Stimulated activated CD8-positive, alpha-beta memory T cell treated with anti-CD3 and anti-CD28 coated beads, Interleukin-12 subunit alpha, Interleukin-12 subunit beta, amount 100 ng/mL, for 1 hour (primary cell): ENCODE measurements at regions not wholly inside any gene's neighbourhood (a gene's known extent, or its start where the extent isn't known, plus 50 kb on each side); places are given as distances from the start of the nearest gene placed in this dataset.

Experiments
- DNase-seq: peaks from one replicate; pipeline ENCODE4 v3.0.0-alpha.2; 2020; ENCODE audit warnings: low read depth

DNA sequence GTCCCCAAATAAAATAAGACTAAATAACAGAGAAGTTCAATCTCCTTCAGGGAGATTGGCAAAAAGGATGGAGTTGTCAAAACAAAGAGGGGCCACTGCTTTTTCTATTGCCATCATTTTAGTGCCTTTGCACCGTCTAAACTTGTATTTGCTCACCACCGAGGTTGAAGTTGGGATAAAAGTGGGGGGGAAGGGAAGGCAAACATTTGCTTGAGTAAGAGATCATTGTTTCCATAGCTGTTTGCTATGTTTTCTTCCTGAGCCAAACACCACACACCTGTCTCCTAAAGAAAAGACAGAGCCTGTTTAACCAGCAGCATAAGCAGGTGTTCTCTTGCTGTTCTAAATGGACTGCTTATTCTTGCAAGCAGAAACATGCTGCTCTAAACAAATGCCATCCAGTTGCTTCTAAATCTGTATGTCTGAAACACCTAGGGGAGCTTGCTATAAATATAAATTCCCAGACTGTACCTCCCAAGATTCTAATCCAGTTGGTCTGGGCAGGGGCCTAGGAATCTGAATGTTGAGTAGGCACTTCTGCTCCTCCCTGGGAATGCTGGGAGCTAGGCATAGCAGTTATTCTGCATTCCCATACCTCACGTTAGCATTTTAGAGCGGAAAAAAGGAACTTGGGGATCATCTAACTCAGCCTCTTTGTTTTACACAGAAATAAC, 179.4 kb upstream of the ARL4C start:
- no peak for DNase-seq

DNA sequence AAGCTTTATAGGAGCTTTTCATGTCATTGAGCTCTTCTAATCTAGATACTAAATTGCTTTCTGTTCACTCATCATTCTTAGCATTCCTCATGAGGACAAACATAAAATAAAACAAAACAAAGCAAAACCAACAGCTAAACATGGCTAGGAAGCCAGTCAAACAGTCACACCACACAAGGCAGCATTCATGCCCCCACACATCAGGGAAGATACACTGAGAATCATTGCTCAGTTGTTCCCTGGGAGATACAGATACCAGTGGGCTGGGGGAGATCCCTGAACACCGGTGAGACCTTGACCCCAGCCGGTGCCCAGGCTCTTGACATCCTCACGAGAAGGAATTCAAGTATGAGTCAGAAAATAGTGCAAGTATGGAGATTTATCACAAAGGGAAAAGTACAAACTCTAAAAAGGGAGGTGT, 177.9 kb upstream of the ARL4C start:
- no peak for DNase-seq

DNA sequence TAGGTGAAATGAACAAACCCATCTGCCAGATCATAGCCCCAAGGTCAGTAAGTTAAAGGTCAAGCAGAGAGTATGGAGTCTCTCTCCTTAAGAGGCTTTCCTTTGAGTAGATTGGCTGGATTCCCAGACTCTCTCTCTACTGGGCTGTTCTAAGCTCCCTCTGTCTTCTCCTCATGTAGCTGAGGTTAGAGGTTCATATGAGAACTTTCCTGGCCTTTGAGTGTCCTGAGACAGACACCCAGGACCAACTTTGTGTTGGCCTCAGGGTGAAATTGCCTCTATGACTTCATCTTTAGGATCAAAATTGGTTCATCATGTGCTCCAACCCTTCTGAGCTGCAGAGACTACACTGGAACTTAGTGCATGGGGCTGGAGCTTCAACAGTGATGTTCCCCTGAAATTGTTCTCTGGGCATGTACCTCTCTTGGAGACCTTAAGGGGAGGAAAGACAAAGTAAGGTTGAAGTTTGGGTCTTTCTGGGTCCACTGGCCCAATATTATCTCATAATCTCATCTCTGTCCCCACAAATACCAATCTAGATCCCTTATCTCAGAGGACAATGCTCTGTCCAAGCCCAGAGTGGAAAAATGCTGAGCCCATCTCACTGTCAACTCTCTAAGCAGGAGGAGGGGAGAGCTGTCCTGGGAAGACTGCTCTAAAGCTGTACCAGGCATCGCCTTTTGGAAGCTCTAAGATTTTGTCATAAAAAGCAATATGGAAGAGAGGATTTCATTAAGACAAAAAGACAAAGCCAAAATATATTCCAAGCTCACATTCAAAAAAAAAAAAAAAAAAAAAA, 177.3 kb upstream of the ARL4C start:
- no peak for DNase-seq

DNA sequence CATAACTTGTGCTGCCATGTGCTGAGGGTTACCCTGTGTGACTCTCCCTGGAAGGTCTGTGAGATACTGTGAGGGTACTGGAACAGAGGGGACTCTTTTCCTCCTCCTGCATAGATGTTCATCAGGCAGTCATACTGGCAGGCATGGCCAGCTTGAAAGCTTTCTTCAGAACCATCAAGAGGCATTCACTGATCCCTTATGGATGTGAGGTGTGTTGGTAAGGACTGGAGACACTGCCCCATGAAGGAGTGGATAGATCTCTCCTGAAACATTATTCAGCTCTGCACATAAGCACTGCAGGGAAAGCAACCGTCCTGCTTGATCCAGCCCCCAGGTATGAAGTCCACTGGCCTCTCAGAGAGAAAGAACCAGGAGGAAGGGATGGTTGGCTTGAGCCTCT, 176.6 kb upstream of the ARL4C start:
- DNase-seq, result no peak

DNA sequence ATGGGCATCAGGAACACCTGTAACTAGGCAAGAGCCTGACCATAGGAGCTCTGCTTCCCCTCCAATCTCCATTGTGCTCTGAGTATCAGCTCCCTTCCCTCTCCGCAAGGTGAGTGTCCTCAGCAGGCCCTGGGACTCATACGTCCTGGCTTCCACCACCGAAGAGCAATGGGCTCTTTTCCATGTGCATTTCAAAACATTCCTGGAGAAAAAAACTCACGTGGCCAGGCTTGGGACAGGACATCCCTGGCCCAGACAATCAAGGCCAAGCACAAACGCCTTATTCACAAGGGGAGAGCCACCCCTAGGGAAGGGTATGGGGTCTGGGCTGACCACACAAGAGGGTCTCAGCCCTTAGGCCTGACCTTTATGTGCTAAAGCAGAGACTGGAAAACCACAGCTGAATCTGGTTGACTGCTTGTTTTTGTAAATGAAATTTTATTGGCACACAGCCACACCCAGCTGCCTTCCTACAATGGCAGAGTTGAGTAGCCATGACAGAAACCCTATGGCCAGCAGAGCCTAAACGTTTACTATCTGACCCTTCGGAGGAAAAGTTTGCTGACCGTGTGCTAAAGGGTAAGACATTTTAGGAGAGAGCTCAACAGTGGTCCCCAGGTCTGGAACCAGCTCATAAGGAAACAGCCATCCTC, 175.7 kb upstream of the ARL4C start:
- DNase-seq, result no peak

DNA sequence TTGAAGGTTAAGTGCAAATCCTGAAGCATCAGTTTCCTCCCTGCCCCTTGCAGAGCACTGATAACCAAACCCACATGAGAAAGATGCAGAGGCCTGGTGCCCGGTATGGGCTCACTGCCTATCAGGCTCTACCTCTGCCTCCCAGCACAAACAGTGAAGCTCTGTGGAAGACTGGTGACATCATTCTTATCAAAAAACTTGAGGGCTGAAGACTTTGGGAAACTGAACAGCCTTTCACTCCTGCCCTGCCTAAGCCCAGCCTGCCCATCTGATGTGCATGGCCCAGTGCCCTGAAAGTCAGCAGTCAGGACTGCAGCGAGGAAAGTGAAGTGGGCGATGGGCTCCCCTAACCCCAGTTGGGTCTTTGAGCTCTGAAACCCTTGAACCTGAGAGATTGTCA, 174.8 kb upstream of the ARL4C start:
- no peak for DNase-seq

DNA sequence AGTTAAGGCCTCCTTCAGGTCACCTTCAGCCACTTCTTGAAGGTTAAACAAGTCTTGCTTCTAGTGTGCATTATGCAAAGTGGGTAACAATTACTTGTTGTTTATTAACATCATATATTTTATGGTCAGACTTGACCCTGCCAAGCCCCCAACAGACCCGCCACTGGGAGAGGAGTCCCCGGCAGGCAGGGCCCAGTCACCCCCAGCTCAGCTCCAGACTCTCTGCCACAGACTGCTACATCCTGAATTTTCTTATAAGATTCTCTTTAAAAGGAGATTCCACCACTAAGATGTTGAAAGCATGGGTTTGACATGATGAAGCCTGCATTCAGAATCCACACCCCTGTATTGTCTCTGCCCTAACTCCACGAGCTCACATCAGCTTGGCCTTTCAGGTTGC, 174.3 kb upstream of the ARL4C start:
- no peak for DNase-seq

DNA sequence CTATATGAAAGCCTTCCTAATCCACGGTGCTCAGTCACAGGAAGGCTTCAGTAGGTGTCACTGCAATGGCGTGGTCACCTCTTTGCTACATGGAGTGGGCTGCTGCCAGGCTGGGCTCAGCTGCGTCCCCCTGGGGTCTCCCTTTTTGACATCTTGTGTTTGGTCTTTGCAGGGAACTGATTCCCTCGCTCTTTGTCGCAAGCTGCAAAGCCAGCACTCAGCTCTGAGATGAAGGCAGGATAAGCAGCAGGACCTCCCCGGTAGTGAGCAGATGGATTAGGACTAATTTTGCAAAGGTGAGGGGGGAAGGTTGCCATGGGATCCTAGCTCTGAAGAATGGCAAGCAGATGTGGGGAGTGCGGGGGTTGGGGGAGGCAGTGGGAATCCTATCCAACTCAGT, 173.9 kb upstream of the ARL4C start:
- DNase-seq, result no peak

DNA sequence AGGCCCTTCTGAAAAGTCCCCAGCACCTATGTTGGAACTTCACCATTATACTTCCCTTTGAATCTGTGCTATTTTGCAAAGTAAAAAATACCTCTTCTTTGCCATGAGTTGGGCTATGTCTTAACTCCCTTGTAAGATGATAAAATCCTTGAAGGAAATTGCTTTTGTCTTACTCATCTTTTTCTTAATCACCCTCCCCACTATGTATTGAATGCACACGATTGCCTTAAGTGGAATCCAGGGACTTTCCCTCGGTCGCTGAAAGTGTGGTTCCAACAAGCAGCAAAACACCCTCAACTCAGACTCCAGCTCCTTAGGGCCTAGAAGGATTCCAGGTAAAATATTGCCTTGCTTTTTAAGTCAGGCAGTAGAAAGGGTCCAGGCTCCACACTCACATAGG, 173.2 kb upstream of the ARL4C start:
- no peak for DNase-seq

DNA sequence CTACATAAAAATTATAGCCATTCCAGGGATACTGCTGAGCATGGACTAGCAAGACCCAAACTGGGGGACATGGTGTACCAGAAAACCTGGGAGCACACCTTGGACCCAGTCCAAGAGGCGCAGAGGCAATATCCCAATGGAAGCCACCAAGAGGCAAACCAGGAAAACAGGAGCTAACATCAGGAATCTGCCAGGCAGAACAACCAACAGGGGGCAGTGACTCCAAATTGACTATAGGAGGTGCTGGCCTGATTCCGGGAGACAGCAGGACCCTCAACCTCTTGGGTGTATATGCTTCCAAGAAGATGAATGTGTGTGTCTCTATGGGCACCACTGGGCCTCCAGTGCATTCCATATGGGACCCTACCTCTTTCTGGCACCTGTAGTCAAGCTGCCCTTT, 172.7 kb upstream of the ARL4C start:
- DNase-seq, result no peak

DNA sequence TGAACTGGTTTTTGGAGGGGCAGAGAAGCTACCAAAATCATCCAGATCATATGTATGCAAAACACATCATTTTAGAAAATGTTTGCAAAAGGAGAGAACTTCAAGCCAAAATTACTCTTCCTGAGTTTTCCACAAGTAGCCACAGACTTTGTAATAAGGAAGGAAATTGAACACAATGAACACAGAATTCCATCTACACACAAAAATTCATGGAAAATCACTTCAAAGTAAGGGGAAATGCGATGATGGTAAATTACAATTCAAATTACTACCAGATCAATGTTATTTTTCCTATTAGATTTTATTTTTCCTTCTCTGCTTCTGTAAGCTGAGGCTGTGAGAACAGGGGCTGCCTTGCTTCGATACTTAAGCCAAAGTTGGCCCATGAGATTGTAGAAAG, 172.1 kb upstream of the ARL4C start:
- DNase-seq, result no peak

DNA sequence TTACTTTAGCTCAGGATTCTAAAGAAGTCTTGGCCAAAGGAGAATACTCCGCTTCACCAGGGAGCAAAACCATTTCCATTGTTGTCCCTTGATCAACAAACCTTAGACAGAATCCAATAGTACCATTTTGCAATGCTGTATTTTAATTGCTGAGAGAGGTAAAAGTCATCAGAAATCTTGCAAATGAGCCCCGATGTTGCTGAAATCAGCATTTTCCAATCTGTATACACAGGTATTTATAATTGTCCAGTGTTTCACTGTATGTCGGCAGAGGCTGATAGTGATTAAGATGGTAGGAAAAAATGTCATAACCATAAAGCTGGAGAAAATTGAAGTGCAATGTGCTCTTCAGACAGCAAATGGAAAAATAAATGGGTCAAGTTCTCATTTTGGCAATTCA, 170.0 kb upstream of the ARL4C start:
- DNase-seq, result no peak

DNA sequence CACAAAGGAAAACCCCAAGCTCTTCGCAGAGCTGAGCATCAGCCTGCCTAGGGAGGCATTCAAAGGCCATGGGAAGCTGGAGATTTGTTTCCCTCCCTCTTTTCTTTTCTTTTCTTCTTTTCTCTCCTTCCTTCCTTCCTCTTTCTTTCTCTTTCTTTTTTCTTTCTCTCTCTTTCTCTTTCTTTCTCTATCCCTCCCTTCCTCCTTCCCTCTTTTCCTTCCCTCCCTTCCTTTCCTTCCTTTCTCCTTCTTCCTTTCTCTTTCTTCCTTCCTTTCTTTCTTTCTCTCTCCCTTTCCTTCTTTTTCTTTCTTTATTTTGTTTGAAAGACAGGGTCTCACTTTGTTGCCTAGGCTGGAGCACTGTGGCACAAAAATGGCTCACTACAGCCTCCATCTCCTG, 168.4 kb upstream of the ARL4C start:
- DNase-seq, result no peak

DNA sequence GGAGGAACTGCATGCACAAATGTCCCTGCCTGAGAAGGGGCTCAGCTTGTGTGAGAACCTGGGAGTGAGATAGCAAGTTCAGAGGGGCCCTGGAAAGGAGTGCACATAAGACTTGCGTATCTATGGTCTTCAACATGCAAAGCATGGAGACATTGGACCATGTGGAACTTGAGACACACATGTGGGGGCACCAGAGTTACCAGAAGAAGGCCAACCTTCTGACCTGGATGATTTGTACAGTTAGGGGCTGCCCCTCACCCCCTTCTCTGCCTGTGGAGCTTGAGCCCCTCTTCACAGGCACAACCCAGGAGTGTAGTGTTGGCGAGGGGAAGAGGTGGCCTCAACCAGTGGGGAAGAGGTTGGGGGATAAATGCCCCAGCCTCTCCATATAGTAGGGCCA, 165.0 kb upstream of the ARL4C start:
- DNase-seq, result no peak

DNA sequence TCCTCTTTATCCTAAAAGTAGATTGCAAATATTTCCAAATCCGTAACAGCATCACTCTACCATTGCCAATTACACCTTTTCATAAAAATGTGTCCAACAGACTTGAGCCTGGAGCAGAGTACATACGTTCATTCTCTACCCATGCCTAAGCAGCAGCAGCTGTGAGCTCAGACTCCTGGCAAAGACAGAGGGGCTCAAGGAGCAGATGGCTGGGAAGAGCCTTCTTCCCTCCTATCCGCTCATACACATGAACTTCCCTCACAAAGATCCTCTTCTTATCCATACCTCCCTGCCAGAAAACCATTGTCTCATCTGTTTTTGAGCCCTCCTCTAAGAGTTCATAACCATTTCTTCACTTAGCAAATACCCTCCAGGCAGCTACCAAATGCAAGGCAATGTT, 164.3 kb upstream of the ARL4C start:
- DNase-seq, result no peak

DNA sequence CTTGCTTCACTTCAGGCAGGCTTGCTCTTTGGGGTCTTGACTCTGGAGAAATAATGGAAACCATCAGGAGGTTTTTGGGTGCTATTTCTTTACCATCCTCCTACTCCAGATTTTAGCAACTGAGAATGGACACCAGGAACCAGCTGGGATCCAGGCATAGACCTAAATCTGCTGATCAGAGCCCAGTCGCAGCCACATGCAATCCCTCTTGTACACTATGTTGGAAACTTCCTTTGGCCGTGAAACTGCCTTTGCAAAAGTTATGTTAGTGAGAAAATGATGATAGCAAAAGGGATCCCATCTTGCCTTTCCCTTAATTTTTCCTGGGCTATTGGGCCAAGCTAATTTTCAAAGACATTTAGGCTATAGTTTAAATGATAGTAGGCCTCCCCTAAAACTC, 158.8 kb upstream of the ARL4C start:
- DNase-seq, result no peak

DNA sequence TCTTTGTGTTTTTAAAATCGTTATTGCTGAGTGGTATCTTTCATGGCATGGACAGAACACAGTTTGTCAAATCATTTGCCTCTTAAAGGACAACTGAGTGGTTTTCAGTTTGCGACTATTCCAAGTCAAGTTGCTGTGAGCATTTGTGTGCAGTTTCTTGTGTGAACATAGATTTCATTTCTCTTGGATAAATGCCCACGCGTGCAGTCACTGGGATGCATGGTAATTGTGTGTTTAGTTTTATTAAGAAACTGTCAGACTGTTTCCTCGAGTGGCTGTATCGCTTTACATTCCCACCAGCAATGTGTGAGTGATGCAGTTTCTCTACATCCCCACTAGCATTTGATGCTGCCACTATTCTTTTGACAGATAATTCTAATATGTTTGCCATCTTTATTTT, 154.0 kb upstream of the ARL4C start:
- no peak for DNase-seq

DNA sequence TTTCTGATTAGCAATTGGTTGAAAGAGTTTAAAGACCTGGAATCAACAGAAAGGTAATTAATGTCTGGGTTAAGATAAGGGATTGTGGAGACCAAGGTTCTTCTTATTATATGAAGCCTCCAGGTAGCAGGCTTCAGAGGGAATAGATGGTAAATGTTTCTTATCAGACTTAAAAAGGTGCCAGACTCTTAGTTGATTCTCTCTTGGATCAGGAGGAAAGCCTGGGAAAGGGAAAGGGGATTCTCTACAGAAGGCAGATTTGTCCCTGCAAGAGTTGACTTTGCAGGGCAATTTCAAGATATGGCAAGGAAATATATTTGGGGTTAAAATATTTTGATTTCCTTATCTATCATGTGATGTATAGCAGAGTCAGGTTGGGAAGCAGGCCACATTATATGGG, 153.1 kb upstream of the ARL4C start:
- DNase-seq, result no peak

DNA sequence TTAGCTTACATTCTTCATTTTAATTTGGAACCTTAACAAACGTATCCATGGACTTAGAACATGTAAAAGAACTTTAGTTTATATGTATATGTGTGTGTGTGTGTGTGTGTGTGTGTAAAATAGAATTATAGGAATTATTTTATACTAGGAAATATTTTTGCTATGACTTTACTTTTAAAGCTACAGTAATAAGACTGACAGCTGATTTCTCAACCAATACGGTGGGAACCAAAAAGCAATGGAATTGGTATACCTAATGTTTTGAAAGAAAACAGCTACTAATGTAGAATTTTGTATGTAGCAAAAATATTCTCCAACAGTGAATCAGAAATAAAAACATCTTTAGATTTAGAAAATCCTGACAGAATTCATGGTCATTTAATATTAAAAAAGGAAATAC, 146.5 kb upstream of the ARL4C start:
- DNase-seq, result no peak

DNA sequence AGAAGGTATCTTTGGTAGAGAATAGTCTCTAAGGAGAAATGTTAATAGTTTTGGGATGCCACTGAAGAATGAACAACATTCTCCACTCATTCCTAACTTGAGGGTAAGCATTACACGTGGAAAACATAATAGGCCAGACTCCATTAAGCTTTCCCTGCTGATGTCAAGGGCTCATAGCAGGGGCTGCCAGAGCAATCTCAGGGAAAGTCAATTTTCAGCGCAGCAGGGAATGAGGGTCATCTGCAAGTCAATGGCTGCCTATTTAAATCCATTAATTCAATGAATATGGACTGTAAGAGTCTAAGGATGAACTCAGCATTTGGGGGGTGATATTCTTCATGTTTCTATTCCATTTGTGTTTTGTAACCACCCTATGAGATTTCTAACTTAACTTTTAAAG, 144.2 kb upstream of the ARL4C start:
- DNase-seq, result no peak

DNA sequence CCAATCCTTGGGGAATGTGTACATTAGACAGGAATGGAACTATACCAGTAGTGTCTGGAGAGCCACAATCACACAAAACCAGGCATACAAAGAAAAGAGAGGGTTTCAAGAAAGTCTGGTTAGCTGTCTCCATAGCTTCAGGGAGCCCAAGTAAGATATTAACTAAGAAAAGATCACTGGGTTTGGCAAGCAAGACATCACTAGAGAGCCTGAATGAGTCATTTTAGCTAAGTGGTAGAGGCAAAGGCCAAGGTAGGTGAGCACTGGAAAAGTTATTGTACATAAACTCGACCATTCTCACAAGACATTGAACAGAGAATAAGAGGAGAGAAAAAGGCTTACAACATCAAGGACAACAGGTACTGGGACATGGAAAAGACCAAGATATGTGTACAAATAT, 143.8 kb upstream of the ARL4C start:
- no peak for DNase-seq

DNA sequence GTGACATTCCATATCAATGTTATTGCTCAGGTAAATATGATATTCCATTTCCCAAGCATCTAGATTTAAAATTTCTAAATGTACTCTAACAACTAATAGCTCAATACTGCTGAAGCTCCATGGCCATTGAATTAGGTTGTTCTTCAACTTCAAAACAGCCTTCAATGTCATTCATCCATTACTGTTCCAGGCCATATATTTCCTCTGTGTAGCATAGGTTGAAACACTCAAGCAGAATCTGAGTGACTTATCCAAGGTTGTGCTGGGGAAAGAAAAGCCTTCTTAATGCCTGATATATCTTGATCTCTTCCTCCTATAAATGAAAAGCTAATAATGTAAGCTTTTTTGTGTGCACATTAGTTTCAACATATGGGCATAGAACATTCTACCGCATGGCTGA, 142.1 kb upstream of the ARL4C start:
- DNase-seq, result no peak

DNA sequence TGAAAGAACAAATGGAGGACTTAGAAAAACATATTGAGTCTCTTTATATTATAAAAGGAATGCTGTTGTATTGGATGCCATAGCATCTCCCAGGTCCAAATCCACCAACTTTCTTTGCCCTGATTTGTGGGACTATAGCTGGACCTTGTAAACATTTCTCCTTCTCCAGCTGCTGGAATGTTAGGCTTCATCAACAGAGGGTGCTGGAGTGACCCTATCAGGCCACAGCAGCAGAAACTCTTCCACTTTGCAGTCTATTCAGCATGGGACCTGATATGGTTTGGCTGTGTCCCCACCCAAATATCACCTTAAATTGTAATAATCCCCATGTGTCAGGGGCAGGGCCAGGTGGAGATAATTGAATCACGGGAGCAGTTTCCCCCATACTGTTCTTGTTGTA, 138.4 kb upstream of the ARL4C start:
- DNase-seq, result no peak
